ENCODE measurements at regions not wholly inside any gene's neighbourhood (a gene's known extent, or its start where the extent isn't known, plus 50 kb on each side); places are given as distances from the start of the nearest gene placed in this dataset.

DNA sequence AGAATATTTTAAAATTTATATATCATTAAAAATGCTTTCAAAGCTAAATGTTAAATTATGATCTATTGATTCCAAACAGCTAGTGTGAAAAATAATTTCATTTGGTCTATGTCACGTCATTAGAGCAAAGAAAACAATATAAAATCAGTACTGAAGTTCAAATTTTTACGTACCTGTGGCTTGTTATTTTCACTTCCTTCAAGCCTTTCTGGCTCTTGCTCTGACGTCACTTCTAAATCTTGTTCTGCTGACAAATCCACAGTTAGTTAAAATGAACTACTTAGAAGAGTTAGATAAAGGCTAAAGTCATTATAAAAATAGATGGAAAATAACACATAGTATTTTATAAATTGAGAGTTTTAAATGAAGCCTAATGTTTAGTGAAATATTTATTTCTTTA lies 147.7 kb upstream of the TUBA3C start:
- no peak overlapping the region for H3K4me2 ChIP-seq (ENCODE audit: low read length)
- H3K79me2 ChIP-seq: no peaks in the 10 kb centered on the region
- no peak overlapping the region for H3K4me3 ChIP-seq (ENCODE audit: low read depth, low read length)
- no peak overlapping the region for H2AFZ ChIP-seq
- H3K27ac ChIP-seq: no peak overlapping the region
- no peaks in the 10 kb centered on the region for H3K36me3 ChIP-seq (ENCODE audit: control insufficient read depth, insufficient read depth, low read length)
- H3K4me1 ChIP-seq: no peaks in the 10 kb centered on the region
- no peak overlapping the region for H3K9ac ChIP-seq
- H3K9me3 ChIP-seq (ENCODE audit: control insufficient read depth, low read length): no peaks in the 10 kb centered on the region
- TF ChIP-seq, protein P1, sequence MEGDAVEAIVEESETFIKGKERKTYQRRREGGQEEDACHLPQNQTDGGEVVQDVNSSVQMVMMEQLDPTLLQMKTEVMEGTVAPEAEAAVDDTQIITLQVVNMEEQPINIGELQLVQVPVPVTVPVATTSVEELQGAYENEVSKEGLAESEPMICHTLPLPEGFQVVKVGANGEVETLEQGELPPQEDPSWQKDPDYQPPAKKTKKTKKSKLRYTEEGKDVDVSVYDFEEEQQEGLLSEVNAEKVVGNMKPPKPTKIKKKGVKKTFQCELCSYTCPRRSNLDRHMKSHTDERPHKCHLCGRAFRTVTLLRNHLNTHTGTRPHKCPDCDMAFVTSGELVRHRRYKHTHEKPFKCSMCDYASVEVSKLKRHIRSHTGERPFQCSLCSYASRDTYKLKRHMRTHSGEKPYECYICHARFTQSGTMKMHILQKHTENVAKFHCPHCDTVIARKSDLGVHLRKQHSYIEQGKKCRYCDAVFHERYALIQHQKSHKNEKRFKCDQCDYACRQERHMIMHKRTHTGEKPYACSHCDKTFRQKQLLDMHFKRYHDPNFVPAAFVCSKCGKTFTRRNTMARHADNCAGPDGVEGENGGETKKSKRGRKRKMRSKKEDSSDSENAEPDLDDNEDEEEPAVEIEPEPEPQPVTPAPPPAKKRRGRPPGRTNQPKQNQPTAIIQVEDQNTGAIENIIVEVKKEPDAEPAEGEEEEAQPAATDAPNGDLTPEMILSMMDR (IDR thresholded peaks at IDR 0.05): no peak
- H3K27me3 ChIP-seq (ENCODE audit: control insufficient read depth, insufficient read depth, low read length): no peaks in the 10 kb centered on the region

DNA sequence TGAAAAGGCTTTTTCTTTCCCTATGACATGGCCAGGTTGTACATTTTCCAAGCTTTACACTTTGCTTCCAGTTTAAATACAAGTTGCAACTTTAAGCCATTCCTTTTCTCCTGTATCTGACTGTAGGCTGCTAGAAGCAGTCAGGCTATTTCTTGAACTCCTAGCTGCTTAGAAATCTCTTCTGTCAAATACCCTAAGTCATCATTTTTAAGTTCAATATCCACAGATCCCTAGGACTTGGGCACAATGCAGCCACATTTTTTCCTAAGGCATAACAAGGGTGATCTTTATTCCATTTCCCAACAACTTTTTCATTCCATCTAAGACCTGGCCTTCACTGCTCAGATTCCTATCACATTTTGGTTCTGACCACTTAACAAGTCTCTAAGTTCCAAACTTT lies 142.7 kb upstream of the TUBA3C start:
- H3K79me2 ChIP-seq: no peaks in the 10 kb centered on the region
- no peak overlapping the region for H2AFZ ChIP-seq
- H3K4me3 ChIP-seq (ENCODE audit: low read depth, low read length): no peak overlapping the region
- H3K4me1 ChIP-seq: no peaks in the 10 kb centered on the region
- H3K9ac ChIP-seq: no peak overlapping the region
- peaks cover 3% of the 10 kb centered on the region for H3K27me3 ChIP-seq (ENCODE audit: control insufficient read depth, insufficient read depth, low read length)
- no peaks in the 10 kb centered on the region for H3K9me3 ChIP-seq (ENCODE audit: control insufficient read depth, low read length)
- no peaks in the 10 kb centered on the region for H3K36me3 ChIP-seq (ENCODE audit: control insufficient read depth, insufficient read depth, low read length)
- TF ChIP-seq, protein P1 (IDR thresholded peaks at IDR 0.05): no peak
- no peak overlapping the region for H3K4me2 ChIP-seq (ENCODE audit: low read length)
- H3K27ac ChIP-seq: no peak overlapping the region

DNA sequence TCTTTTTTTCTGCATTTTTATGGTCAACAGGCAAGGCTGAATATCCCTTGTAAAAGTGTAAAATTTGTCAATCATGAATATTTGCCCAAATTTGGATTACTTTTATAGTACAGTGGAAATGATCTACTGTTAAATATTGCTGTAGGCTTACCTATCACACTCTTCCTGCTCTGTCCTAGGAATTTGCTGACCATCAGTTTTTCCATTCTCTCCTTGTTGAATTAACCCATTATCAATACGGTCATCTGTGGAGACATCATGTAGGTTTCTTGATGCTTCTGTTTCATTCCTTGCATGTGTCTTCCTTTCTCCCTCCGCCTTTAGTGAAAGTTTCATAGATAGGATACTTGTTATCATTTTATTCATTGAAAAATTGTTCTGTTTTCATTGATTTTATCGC lies 139.6 kb upstream of the TUBA3C start:
- TF ChIP-seq, protein P1 (IDR thresholded peaks at IDR 0.05): no peak
- Histone ChIP-seq H3K4me1 (no peaks in the 10 kb centered on the region), H3K9ac (no peak overlapping the region), H3K9me3 (ENCODE audit: control insufficient read depth, low read length) (no peaks in the 10 kb centered on the region), H2AFZ (no peak overlapping the region), H3K36me3 (ENCODE audit: control insufficient read depth, insufficient read depth, low read length) (no peaks in the 10 kb centered on the region), H3K4me3 (ENCODE audit: low read depth, low read length) (no peak overlapping the region), H3K27me3 (ENCODE audit: control insufficient read depth, insufficient read depth, low read length) (peaks cover 3% of the 10 kb centered on the region), H3K27ac (no peak overlapping the region), H3K79me2 (no peaks in the 10 kb centered on the region), H3K4me2 (ENCODE audit: low read length) (no peak overlapping the region)

DNA sequence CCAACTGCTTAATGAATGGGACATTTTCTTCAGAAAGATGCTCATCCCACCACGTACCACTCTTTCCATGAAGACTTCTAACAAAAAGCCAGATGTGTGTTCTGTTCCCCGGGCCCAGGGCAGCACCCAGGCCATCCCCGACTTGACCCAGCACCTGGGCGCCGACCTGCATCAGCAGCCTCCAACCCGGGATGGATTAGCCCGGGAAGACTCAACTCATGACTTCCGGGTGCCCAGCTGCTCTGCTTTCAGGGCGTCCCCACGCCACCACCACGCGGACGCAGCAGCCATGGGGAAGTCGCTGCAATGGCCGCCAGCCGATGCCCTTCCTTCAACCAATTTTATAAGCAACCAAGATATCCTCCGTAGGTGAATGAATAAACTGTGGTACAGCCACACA lies 123.8 kb upstream of the TUBA3C start:
- H3K9ac ChIP-seq: no peak overlapping the region
- H3K27ac ChIP-seq: no peak overlapping the region
- no peaks in the 10 kb centered on the region for H3K4me1 ChIP-seq
- H3K4me2 ChIP-seq (ENCODE audit: low read length): no peak overlapping the region
- no peak overlapping the region for H2AFZ ChIP-seq
- no peaks in the 10 kb centered on the region for H3K36me3 ChIP-seq (ENCODE audit: control insufficient read depth, insufficient read depth, low read length)
- H3K4me3 ChIP-seq (ENCODE audit: low read depth, low read length): no peak overlapping the region
- no peaks in the 10 kb centered on the region for H3K27me3 ChIP-seq (ENCODE audit: control insufficient read depth, insufficient read depth, low read length)
- TF ChIP-seq, protein P1 (IDR thresholded peaks at IDR 0.05): no peak
- no peaks in the 10 kb centered on the region for H3K79me2 ChIP-seq
- no peaks in the 10 kb centered on the region for H3K9me3 ChIP-seq (ENCODE audit: control insufficient read depth, low read length)

DNA sequence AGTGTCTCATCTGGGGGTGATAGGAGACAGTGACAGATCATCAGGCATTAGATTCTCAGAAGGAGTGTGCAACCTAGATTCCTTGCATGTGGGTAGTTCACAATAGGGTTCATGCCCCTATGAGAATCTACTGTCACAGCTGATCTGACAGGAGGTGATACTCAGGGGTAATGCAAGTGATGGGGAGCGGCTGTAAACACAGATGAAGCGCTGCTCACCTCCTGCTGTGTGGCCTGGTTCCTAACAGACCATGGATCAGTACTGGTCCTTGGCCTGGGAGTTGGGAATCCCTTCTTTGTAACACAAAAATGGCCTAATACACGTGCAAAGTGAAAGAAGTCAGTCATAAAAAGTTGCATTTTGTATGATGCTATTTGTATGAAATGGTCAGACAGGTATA lies 107.6 kb upstream of the TUBA3C start:
- no peaks in the 10 kb centered on the region for H3K4me1 ChIP-seq
- H2AFZ ChIP-seq: no peak overlapping the region
- no peaks in the 10 kb centered on the region for H3K36me3 ChIP-seq (ENCODE audit: control insufficient read depth, insufficient read depth, low read length)
- no peak overlapping the region for H3K4me2 ChIP-seq (ENCODE audit: low read length)
- H3K27ac ChIP-seq: no peak overlapping the region
- H3K4me3 ChIP-seq (ENCODE audit: low read depth, low read length): no peak overlapping the region
- H3K9ac ChIP-seq: no peak overlapping the region
- H3K9me3 ChIP-seq (ENCODE audit: control insufficient read depth, low read length): no peaks in the 10 kb centered on the region
- TF ChIP-seq, protein P1 (IDR thresholded peaks at IDR 0.05): no peak
- no peaks in the 10 kb centered on the region for H3K79me2 ChIP-seq
- no peaks in the 10 kb centered on the region for H3K27me3 ChIP-seq (ENCODE audit: control insufficient read depth, insufficient read depth, low read length)

Measured in parathyroid adenoma (tissue), 2 donors.